ENCODE measurements at regions not wholly inside any gene's neighbourhood (a gene's known extent, or its start where the extent isn't known, plus 50 kb on each side); places are given as distances from the start of the nearest gene placed in this dataset.

GRCh38 chr9:106708475-106709146, 154.4 kb upstream of the ZNF462 start:
- no peak for TF ChIP-seq CTCF (conservative IDR thresholded peaks at IDR 0.05; ENCODE audit: low read length)
- no peak for TF ChIP-seq EZH2phosphoT487 (IDR thresholded peaks at IDR 0.05; ENCODE audit: borderline replicate concordance, low read depth, low read length)
